H1 (cell line): ENCODE measurements at regions not wholly inside any gene's neighbourhood (a gene's known extent, or its start where the extent isn't known, plus 50 kb on each side); places are given as distances from the start of the nearest gene placed in this dataset.

Experiments used
- CREB1 ChIP-seq: IDR thresholded peaks from 2 replicates; pipeline ENCODE4 v1.6.1; 2012; ENCODE audit warnings: inconsistent platforms
- CTCF ChIP-seq, 3 experiments: IDR thresholded peaks; 1 replicate in 2 of 3; 2 replicates in 1 of 3; pipeline versions ENCODE4 v1.5.1 to v1.6.1; 2011; ENCODE audit warnings: low read length in 3 of 3, mild to moderate bottlenecking in 3 of 3, inconsistent platforms in 2 of 3, low read depth in 1 of 3, moderate library complexity in 1 of 3; ENCODE audit not compliant: insufficient read depth in 1 of 3; ENCODE audit errors: control extremely low read depth in 1 of 3
- JUND ChIP-seq: IDR thresholded peaks from 2 replicates; pipeline ENCODE4 v1.6.1; 2011; ENCODE audit warnings: mild to moderate bottlenecking, improper control_type of control experiment, low read length
- MAFK ChIP-seq: IDR thresholded peaks from 2 replicates; pipeline ENCODE4 v1.6.1; 2012; ENCODE audit warnings: low read depth, mild to moderate bottlenecking, improper control_type of control experiment, low read length
- POLR2A ChIP-seq, 2 experiments: IDR thresholded peaks; 1 replicate in 1 of 2; 2 replicates in 1 of 2; pipeline ENCODE4 v1.6.1; 2011; ENCODE audit warnings: low read depth in 2 of 2, low read length in 2 of 2, mild to moderate bottlenecking in 2 of 2; ENCODE audit errors: control extremely low read depth in 1 of 2
- POLR2AphosphoS5 ChIP-seq: IDR thresholded peaks from 2 replicates; pipeline ENCODE4 v1.6.1; 2011; ENCODE audit warnings: low read depth, low read length
- SIN3A ChIP-seq, 2 experiments: IDR thresholded peaks in 1 of 2; conservative IDR thresholded peaks in 1 of 2; 2 replicates each; pipeline ENCODE4 v1.6.1; 2011 to 2012; ENCODE audit warnings: low read length in 2 of 2, improper control_type of control experiment in 1 of 2, low read depth in 1 of 2, mild to moderate bottlenecking in 1 of 2
- TEAD4 ChIP-seq: IDR thresholded peaks from 2 replicates; pipeline ENCODE4 v1.6.1; 2012; ENCODE audit warnings: low read depth, low read length, inconsistent platforms, mixed read lengths
- YY1 ChIP-seq: IDR thresholded peaks from 2 replicates; pipeline ENCODE4 v1.6.1; 2011; ENCODE audit warnings: low read depth, mild to moderate bottlenecking, low read length

GRCh38 chrY:15779891-15780290, 1255.6 kb downstream of the NLGN4Y start:
- no peak for TF ChIP-seq YY1
- no peak for TF ChIP-seq SIN3A (conservative IDR thresholded peaks at IDR 0.05 in 1 of 2, IDR thresholded peaks at IDR 0.05 in 1 of 2; ENCODE audit: low read depth in 1 of 2, low read length in 2 of 2)
- TF ChIP-seq POLR2AphosphoS5 = no peak
- no peak for TF ChIP-seq TEAD4
- TF ChIP-seq CTCF (IDR thresholded peaks at IDR 0.05; ENCODE audit: control extremely low read depth in 1 of 3, insufficient read depth in 1 of 3, low read depth in 1 of 3, low read length in 3 of 3) = no peak
- no peak for TF ChIP-seq MAFK
- no peak for TF ChIP-seq JUND
- TF ChIP-seq CREB1 = no peak
- TF ChIP-seq POLR2A (IDR thresholded peaks at IDR 0.05; ENCODE audit: control extremely low read depth in 1 of 2, low read depth in 2 of 2, low read length in 2 of 2) = no peak
